SIG-M5 treated with dmso at 0.1 percent for 504 hours (cell line): ENCODE measurements at regions not wholly inside any gene's neighbourhood (a gene's known extent, or its start where the extent isn't known, plus 50 kb on each side); places are given as distances from the start of the nearest gene placed in this dataset.

ENCODE experiments used
- DNase-seq: peaks from one replicate; lab custom pipeline; 2025; ENCODE audit not compliant: unreplicated experiment; lab: John Stamatoyannopoulos, UW

DNA sequence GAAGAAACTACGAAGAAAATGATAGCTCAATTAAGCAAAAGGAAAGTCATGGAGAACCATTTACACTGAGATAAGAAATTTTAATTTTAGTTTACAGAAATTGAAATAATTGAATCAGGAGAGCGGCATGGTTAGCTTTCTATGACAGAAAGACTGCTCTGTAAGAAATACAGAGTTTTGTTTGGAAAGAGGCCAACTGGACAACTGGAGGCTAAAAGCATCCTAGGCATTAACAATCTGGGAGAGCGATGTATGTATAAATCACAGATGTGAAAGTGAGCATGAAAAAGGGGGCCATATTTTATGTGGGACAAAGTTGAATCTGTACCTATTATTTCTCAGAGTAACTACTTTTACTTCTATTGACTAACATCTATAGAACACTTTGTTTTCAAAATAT lies 1608.8 kb upstream of the PCDH20 start:
- no peak for DNase-seq

DNA sequence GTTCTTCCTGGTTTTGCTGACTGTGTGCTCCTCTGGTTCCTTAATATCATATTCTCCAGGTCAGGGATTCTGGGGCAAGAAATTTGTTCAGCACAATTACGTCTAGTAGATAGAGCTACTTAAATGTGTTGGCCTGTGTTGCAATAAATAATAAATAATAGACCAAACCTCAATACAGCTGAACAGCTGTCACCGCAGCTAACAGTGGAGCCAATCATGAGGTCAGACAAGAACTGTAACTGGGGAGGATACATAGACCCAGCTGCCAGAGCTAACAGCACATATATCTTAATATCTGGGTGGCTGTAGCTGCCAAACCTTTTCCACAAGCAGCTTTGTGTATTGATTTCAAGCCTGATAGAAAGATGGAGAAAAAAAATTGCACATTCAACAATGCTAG lies 1596.3 kb upstream of the PCDH20 start:
- DNase-seq: no peak

DNA sequence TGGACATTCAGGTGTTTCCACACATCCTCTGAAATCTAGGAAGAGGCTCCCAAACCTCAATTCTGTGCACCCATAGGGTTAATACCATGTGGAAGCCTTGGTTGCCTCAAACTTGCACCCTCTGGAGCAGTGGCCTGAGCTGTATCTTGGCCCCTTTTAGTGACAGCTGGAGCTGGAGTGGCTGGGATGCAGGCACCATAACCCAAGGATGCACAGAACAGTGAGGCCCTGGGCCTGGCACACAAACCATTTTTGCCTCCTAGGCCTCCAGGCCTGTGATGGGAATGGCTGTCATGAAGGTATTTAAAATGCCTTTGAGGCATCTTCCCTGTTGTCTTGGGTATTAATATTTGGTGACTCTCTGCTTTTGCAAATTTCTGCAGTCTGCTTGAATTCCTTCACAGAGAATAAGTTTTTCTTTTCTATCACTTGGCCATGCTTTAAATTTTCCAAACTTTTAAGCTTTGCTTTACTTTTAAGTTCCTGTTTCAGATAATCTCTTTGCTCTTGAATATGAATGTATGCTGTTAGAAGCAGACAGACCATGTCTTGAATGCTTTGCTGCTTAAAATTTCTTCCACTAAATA lies 1594.5 kb upstream of the PCDH20 start:
- DNase-seq: no peak

DNA sequence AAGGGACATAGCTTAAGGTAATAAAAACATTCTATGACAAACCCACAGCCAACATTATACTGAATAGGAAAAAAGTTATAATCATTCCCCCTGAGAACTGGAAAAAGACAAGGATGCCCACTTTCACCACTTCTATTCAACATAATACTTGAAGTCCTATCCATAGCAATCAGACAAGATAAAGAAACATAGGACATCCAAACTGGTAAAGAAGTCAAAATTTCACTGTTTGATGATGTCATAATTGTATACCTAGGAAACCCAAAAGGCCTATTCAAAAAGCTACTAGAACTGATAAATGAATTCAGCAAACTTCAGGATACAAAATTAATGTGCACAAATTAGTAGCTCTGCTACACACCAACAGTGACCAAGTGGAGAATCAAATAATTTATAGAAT lies 1590.0 kb upstream of the PCDH20 start:
- no peak for DNase-seq

DNA sequence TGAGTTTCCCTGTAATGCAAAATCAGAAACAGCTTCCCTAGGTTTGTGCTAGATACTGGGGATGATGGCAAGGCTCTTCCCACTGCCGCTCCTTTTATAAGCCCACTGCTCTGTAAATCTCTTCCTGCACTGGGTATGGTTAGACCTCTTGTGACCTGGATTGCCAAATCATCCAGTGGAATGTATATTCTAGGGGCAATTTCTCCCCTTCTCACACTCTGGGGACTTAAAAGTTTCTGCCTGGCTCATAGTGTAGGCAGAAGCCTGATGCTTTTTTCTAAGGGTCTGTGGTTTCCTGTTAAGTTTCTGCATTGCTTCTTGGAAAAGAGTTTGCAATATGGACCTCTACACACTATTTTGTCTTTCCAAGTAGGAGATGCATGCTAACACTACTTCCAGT lies 1582.0 kb upstream of the PCDH20 start:
- DNase-seq: no peak

DNA sequence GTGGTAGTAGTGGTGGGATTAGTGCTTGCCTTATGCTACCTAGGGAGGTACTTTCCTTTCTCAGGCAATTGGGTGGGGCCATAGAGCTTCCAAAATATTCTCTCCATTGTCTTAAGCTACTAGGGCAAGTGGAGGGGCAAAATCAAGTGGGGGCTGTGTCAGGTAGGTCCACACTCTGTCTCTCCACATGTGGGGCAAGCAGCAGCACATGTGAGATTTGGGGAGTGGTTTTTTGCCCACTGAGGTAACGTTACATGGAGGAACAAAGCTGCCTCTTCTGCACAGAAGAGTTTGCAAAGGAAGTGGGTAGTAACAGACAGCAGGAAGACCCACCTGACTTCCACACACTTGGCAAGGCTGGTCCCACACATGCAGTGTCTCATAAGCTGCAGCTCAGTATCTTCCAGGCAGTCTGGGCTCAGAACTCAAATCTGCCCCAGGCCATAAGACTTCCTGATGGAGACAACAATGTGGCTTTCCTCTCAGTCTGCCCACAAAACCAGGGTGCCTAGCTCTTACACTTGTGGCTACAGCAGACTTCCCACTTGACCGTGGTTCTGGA lies 1581.5 kb upstream of the PCDH20 start:
- DNase-seq: no peak

DNA sequence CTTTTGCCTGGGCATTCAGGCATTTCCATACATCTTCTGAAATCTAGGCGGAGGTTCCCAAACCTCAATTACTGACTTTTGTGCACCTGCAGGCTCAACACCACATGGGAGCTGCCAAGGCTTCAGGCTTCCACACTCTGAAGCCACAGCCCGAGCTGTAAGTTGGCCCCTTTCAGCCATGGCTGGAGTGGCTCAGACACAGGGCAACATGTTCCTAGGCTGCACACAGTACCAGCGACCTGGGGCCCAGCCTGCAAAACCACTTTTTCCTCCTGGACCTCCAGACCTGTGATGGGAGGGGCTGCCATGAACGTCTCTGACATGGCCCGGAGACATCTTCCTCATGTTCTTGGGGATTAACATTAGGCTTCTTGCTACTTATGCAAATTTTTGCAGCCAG lies 1558.2 kb upstream of the PCDH20 start:
- no peak for DNase-seq

DNA sequence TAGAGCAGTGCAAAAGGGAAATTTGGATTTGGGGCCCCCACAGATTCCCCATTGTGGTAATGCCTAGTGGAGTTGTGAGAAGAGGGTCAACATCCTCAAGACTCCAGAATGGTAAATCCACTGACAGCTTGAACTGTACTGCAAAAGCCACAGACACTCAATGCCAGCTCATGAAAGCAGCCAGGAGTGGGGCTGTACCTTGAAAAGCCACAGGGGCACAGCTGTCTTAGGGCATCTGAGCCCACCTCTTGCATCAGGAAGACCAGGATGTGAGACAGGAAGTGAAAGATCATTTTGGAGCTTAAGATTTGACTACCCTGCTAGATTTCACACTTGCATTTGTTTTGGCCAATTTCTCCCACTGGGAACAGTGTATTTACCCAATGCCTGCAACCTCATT lies 1548.9 kb upstream of the PCDH20 start:
- no peak for DNase-seq

DNA sequence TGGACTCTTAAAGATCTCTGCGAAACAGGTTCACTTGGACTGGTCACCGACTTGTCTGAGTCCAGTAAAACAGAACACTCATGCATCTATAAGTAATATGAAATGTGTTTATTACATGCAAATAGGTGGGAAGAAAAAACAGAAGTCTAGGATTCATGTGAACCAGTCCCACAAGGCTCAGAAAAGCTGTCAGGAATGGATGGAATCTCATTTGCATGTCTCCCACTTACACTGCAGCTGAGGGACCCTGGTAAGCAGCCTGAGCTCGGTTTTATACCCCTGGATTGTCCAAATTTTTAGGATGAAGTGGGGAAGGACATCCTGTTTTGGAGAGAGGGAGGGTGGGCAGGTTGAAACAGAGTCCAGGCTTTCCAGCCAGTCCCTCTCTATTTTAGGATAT lies 1545.1 kb upstream of the PCDH20 start:
- DNase-seq: no peak

DNA sequence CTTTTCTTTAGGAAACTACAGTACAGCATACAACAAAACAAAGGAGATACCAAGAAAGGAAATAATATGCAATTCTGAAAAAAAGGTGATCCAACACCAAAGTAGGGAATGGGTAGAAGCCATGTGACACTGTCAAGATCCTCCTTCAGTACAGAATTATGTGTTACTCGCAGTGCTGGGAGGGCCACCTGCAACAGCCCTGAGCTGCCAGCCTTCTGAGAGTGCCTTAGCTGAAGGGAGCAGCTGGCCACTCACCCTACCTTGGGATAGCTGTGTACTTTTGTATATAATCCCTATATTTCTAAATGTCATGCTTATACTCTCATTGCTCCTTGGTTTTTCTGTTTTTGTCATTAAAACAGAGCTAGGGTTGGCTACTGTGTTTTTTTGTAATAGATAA lies 1518.2 kb upstream of the PCDH20 start:
- DNase-seq: no peak

DNA sequence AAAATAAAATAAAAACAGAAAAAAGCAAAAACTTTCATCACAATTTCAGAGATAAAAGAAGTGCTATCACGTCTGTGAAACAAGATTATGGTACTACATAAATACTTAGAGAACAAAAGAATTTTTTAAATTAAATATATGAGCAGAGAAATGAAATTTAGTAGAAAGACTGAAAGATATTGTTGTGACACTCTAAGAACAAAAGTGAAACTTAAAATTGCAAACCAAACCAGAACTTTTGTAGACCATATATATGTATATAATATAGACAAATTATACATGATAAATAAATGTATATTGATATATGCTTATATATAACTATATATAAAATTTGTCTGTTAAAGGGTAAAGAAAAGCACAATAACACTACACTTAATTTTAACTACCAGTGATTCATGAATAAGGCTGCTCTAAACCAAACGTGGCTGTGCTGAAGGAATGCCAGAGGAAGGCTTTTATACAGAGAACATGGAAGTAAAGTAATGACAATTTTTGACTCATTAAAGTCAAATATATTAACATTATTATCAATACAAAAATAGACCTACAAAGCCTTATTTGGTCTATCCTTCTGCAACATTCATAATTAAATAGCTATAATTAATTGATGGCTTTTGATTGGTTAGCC lies 1516.7 kb upstream of the PCDH20 start:
- DNase-seq: no peak

DNA sequence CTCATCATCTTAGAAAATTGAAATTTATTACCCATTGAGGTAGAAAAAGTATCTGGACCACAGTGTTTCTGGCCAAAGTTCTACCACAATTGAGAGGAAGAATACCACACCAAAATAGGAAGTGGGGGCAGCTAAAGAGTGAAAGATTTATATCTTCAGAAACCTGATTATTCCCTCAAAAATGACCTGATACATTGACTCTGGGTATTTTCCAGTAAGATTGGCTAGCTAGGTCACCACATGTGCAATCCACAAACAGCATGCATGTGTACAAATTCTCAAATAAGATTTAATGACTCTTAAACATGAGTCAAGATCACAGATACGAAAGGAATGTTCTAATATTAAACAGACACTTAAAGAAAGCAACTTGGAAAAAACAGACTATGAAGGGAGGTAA lies 1516.2 kb upstream of the PCDH20 start:
- no peak for DNase-seq

DNA sequence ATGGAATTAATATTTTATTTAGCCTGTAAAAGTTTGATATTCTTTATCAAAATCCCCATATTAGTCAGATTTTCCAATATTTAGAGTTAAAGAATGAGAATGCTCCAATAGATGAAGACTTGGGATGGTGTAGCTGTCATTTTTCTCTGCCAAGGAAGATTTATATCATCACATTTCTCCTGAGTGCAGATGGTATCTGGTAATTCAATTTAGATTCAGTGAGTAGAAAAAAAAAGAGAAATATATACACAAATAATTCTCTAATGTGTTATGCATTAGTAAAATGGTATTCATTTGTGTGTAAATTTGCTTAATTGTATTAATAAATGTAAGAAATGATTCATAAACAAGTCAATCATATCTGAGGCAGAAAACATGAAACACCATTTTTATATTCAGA lies 1508.7 kb upstream of the PCDH20 start:
- no peak for DNase-seq

DNA sequence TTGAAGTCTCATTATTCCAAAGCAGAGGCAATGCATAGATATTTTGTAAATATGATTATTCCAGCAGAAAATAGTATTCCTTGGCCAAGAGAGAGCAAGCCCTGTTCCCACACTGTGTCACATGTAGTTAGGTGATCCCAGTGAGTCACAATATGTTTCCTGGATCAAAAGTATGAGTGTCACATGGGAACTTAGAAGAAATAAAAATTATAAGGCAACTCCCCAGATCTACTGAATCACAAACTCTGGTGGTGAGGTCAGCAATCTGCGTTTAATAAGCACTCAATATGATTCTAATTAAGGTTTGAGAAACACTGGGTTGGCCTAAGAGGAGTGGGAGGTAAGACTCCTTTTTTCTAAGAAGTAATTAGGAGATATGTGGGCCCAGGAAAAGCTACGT lies 1504.5 kb upstream of the PCDH20 start:
- DNase-seq: no peak

DNA sequence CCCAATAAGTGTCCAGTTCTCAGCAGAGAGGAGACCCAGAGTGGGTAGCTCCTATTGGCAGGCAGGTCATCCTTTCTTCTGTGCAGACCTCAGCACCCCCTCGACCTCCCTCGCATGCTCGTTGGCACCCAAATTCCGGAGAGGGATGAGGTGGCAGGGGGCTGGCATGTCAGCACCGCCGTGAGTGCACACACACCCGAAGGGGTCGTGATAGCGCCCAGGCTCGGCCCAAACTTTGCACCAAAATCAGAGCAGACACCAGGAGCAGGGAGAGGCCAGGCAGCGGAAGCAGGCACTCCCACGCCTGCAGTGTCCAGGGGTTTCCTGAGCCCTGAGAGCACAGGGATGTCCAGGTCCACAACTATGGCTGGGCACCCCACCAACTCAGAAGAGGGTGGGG lies 1503.8 kb upstream of the PCDH20 start:
- DNase-seq: no peak

DNA sequence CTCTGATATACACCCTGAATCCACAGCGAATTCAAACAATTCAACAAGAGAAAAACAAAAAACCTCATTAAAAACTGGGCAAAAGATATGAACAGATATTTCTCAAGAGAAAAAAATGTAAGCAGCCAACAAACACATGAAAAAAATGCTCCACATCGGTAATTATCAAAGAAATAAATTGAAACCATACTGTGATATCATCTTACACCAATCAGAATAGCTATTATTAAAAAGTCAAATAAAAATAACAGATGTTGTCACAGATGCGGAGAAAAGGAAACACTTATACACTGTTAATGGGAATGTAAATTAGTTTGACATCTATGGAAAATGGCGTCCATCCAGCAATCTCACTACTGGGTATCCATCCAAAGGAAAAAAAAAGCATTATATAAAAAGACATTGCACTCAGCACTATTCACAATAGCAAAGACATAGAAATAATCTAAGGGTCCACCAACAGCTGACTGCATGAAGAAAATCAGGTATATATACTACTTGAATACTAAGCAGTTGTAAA lies 1495.0 kb upstream of the PCDH20 start:
- no peak for DNase-seq

DNA sequence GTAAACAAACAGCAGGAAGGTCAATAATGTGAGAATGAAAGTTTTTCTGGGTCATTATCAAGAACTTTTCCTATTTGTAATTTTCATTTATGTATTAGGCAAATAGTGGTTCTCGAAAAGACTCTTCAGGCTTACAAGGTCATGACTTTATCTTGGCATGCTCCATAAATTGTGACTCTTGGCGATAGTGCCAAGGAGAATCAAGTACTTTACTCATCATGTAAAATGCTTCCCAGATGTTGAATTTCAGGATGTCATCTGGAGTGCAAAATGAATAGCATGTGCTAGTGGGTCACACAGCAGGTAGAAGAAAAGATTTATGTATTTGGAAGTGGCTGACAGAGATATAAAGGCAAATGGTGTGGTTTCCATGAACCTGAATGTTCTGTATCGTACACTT lies 1492.7 kb upstream of the PCDH20 start:
- DNase-seq: no peak

DNA sequence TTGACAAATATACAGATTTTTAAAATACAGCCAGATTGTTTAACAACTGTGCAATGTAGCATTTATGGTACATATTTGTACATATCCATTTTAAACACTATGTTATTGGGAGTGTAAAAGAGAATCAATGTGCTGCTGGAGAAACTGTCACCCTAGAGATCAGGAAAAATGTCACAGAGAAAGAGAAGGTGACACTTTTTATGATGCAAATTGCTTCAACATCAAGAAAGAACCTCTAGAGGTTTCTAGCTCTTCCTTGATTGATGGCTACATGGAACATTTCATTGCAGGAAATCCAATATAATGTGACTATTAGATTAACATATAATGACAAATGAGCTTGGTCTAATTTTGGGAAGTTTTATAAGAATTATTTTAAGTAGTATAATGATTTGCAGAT lies 1491.2 kb upstream of the PCDH20 start:
- DNase-seq: no peak

DNA sequence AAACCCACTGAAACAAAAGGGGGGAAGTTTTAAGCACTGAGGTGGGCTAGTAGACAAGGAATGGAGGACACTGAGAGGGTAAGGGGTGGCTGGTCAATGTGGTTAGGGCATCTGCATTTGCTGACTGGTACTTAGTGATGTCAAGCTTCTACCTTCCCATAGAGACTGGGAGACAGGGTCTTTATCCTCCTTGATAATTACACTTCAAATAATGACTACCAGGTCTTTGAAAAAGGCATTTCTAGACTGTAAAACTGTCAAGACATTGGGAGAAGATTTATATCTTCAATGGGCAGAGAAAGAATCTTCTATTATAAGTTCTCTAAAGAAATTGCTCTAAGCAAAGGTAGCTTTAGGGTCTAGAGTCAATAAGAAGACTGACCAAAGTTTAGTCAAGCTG lies 1490.8 kb upstream of the PCDH20 start:
- DNase-seq: no peak

DNA sequence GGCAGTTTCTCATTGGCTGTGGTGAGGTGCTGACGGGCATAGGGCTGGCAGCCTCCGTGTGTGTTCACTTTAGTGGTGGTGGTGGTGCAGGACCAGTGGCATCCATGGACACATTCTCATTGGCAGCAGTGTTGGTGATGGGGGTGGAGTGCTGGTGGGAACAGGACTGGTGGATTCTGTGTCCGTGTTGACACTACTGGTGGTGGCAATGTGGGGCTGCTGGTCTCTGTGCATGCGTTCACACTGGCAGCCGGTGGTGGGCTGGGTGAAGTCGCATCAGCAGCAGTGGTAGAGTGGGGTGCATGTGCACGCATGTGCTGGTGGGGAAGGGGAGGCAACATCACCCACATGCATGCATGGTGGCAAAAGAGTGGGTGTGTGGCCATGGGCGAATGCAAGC lies 1471.4 kb upstream of the PCDH20 start:
- no peak for DNase-seq

DNA sequence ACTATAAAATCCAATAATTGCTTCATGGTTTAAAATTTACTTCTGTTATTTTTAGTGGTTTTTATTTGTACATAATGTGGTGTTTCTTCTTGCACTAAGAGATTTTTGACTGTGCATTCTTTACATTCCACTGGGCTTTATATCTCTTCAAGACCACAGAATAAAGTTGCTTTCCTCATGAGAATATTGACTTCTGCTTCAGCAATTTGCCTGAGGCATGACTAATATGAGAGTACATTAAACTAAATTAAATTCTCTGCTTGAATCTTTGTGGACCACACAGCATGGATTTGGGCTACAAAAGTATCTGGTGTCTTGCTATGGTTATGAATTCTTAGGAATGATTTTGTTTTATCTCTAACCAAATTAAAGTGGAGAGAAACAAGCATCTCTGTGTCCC lies 1463.4 kb upstream of the PCDH20 start:
- no peak for DNase-seq

DNA sequence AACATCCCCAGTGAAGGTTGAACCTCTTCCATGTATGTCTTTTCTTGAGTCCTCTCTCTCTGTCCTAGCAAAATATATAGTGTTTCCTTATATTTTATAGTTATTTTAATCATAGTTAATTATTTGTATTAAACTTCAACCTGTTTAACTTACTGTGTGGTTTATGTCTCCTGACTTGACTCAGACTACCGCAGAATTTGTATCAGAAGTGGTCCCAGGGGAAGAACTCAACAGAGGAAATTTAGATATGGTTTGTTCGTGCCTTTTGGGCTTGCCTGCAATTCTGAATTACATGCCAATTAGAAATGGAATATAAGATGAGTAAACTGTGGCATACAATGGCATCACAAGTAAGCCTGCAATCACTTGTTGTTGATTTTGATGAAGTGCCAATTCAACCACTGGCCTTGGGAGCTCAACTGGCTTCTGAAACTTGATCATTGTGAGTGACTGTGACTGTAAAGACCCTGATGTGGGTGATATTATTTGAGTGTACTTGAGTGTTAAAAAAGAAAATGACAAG lies 1459.5 kb upstream of the PCDH20 start:
- no peak for DNase-seq

DNA sequence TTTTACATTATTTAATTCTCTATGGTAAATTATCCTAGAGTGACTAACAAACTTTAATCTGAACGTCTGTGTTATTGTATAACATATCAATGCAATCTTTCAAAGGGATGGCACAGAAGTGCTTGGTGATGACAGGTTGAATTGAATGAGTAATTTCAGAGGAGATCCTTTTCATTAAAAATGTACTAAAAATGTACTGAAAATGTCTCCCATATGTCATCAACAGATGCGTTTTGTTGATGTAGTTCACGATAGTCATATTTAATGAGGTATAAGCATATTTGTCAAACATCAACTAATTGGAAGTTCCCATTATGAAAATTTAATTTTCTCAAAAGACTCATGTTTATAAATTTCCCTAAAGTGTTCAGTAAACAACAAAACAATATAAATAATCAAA lies 1434.7 kb upstream of the PCDH20 start:
- no peak for DNase-seq
